ENCODE measurements at regions not wholly inside any gene's neighbourhood (a gene's known extent, or its start where the extent isn't known, plus 50 kb on each side); places are given as distances from the start of the nearest gene placed in this dataset.

DNA sequence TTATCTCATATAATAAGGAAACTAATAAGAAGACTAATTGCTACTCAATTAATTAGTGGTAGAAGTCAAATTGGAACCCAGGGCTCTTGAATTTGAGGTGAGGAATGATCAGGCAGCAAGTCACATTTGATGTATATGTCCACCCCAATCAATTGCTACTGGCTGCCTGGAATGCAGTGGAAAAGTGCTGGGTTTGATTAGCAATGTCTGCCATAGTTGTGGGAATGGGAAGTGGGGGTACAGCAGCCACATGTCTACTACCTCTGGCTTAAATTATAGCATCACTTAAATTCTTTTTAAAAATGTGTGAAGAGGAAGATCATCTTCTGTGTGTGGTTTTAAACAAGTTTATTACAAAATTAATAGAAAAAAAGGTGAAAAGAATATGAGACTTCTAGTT lies 50.8 kb upstream of the NAV2 start:
- no peak for DNase-seq (ENCODE audit: low spot score)
- H3K4me3 ChIP-seq, result no peak overlapping the region
- no peaks in the 10 kb centered on the region for H3K9me3 ChIP-seq
- no peaks in the 10 kb centered on the region for H3K36me3 ChIP-seq
- H3K27ac ChIP-seq, result no peak overlapping the region
- TF ChIP-seq, protein P1, sequence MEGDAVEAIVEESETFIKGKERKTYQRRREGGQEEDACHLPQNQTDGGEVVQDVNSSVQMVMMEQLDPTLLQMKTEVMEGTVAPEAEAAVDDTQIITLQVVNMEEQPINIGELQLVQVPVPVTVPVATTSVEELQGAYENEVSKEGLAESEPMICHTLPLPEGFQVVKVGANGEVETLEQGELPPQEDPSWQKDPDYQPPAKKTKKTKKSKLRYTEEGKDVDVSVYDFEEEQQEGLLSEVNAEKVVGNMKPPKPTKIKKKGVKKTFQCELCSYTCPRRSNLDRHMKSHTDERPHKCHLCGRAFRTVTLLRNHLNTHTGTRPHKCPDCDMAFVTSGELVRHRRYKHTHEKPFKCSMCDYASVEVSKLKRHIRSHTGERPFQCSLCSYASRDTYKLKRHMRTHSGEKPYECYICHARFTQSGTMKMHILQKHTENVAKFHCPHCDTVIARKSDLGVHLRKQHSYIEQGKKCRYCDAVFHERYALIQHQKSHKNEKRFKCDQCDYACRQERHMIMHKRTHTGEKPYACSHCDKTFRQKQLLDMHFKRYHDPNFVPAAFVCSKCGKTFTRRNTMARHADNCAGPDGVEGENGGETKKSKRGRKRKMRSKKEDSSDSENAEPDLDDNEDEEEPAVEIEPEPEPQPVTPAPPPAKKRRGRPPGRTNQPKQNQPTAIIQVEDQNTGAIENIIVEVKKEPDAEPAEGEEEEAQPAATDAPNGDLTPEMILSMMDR (IDR thresholded peaks at IDR 0.05), result no peak
- no peaks in the 10 kb centered on the region for H3K27me3 ChIP-seq
- peaks cover 0 to 12% of the 10 kb centered on the region in 2 donors for H3K4me1 ChIP-seq

DNA sequence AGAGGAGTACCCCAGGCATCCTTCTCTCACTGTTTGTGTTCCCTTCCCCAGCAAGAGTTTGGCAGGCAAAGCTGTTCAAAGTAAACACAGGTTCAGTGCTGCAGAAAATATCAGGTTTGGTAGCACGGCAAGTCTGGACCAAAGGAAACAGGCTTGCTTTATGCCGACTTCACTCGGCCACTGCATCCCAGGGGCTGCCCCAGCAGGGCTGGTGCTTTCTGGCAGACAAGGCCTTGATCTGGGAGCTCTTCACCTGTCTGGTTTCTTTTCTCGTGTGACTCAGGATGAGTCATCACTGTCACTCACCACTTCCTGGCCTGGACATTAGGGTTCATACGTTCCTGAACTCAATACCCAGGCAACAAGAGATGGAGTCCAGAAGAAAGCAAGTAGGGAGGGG lies 52.6 kb upstream of the NAV2 start:
- H3K36me3 ChIP-seq, result no peaks in the 10 kb centered on the region
- no peak overlapping the region for H3K27ac ChIP-seq
- no peak for DNase-seq (ENCODE audit: low spot score)
- peaks cover 0 to 8% of the 10 kb centered on the region in 2 donors for H3K4me1 ChIP-seq
- no peaks in the 10 kb centered on the region for H3K9me3 ChIP-seq
- no peaks in the 10 kb centered on the region for H3K27me3 ChIP-seq
- H3K4me3 ChIP-seq, result no peak overlapping the region
- TF ChIP-seq, protein P1 (IDR thresholded peaks at IDR 0.05), result no peak

DNA sequence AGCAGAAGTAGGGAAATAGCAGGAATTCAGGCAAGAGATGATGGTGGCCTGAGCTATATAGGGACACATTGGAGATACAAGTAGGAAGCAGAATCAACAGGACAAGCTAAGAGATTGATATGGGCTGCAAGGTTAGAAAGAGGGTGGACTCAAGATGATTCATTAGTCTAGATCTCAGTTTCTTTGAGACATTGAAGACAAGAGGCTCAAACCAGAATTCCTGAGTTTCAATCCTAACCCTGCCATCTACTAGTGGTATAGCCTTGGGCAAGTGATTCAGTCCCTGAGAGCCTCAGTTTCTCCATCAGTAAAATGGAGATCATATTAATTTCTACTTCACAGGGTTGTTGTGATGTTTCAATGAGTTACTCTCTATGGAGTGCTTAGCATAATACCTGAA lies 53.1 kb upstream of the NAV2 start:
- no peaks in the 10 kb centered on the region for H3K36me3 ChIP-seq
- H3K27ac ChIP-seq, result no peak overlapping the region

GRCh38 chr11:19658344-19658743 lies 54.3 kb upstream of the NAV2 start:
- Histone ChIP-seq H3K4me1 (no peaks in the 10 kb centered on the region), H3K27me3 (no peaks in the 10 kb centered on the region), H3K36me3 (no peaks in the 10 kb centered on the region), H3K27ac (no peak overlapping the region), H3K4me3 (no peak overlapping the region), H3K9me3 (no peaks in the 10 kb centered on the region)
- TF ChIP-seq, protein P1 (IDR thresholded peaks at IDR 0.05), result no peak
- no peak for DNase-seq (ENCODE audit: low spot score)

More for the DNA sequence above, 53.1 kb upstream of the NAV2 start:
- no peak for DNase-seq (ENCODE audit: low spot score)
- no peak overlapping the region for H3K4me3 ChIP-seq
- no peaks in the 10 kb centered on the region for H3K27me3 ChIP-seq
- H3K9me3 ChIP-seq, result no peaks in the 10 kb centered on the region
- TF ChIP-seq, protein P1 (IDR thresholded peaks at IDR 0.05), result no peak
- peaks cover 0 to 3% of the 10 kb centered on the region in 2 donors for H3K4me1 ChIP-seq

DNA sequence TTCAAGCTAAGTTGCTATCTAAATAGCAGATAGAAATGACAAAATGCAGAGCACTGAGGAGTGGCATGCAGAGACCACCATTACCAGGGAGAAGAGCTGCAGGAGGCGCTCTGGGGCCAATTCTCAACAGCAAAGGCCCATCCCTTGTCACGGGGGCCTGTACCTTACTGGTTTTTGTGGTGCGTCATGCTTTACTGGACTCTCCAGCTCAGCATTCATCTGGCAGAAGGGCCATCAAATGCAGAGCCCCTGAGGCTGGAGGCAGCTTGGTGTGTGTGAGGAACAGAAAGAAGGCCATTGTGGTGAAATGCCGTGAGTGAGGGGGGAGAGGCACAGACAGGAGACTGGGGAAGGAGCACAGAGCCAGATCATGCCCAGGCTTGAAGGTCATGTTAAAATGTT lies 56.5 kb upstream of the NAV2 start:
- H3K4me3 ChIP-seq, result no peak overlapping the region
- DNase-seq (ENCODE audit: low spot score), result no peak
- TF ChIP-seq, protein P1 (IDR thresholded peaks at IDR 0.05), result no peak
- no peaks in the 10 kb centered on the region for H3K9me3 ChIP-seq
- H3K27ac ChIP-seq, result no peak overlapping the region
- no peaks in the 10 kb centered on the region for H3K4me1 ChIP-seq
- no peaks in the 10 kb centered on the region for H3K36me3 ChIP-seq
- H3K27me3 ChIP-seq, result no peaks in the 10 kb centered on the region

DNA sequence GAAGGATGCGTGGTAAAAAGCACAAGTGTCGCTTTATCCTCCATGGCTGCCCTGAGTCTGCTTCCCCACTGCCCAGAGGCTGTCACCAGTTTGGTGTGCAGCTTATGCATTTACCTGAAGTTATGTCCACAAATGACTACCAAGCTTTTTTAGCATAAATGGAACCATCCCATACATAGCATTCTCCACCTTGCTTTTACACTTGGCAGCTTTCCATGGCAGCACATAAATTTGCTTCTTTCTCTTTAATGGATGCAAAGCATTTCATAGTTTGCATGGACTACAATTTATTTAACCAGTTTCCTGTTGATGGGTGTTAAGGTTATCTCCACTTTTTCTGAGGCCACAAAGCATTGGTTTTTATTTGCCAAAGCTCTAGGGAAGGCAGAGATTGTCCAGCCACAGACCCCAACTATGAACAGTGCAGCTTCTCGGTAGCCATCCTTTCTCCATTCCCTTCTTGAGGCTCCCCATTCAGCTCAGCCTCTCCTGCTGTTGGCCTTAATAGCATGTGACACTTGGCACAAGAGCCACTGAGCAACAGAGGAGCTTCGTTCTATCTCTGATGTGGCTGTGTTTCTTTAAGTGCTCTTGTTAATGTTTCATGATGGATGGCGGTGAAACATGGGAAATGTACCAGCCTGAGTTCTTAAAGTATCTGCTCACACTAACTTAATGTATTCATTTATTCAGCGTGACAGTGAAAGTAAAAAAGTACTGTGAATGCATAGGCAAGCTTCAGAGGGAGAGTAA lies 59.8 kb upstream of the NAV2 start:
- Histone ChIP-seq H3K36me3 (no peaks in the 10 kb centered on the region), H3K27ac (no peak overlapping the region), H3K27me3 (no peaks in the 10 kb centered on the region), H3K4me3 (no peak overlapping the region), H3K4me1 (no peaks in the 10 kb centered on the region), H3K9me3 (no peaks in the 10 kb centered on the region)
- TF ChIP-seq, protein P1 (IDR thresholded peaks at IDR 0.05), result no peak
- no peak for DNase-seq (ENCODE audit: low spot score)

Measured in right atrium auricular region (tissue), 2 donors.